Loucy (cell line): ENCODE measurements at regions not wholly inside any gene's neighbourhood (a gene's known extent, or its start where the extent isn't known, plus 50 kb on each side); places are given as distances from the start of the nearest gene placed in this dataset.

Experiments
- EZH2phosphoT487 ChIP-seq: fragments of 200-600 bp; IDR thresholded peaks from 2 replicates; pipeline ENCODE4 v1.6.1; 2018; ENCODE audit warnings: antibody characterized with exemption, mild to moderate bottlenecking, moderate library complexity, borderline replicate concordance
- TF ChIP-seq, protein P1 (sequence below): fragments of 200-600 bp; sonication (generic); conservative IDR thresholded peaks from 2 replicates; pipeline ENCODE4 v1.5.1; 2014; ENCODE audit warnings: mild to moderate bottlenecking, antibody characterized with exemption, low read length

DNA sequence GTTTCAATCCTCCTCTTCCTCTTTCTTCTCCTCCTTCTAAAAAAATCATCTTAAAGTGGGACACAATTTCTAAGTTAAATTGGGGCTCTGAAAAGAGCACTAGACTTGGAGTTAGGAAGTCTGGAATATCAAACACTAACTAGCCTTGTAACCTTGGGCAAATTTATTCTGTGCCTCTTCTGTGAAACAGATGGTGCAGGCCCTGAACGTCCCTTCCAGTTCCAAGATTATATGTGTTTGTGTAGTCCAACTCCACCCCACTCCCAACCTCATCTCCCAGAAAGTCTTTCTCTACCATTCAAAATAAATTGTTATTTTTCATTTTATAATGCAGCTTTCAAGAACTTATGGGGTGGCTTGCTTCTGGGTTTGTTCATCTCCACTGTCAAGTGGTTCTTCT lies 630.0 kb downstream of the LMO4 start:
- TF ChIP-seq, protein P1, sequence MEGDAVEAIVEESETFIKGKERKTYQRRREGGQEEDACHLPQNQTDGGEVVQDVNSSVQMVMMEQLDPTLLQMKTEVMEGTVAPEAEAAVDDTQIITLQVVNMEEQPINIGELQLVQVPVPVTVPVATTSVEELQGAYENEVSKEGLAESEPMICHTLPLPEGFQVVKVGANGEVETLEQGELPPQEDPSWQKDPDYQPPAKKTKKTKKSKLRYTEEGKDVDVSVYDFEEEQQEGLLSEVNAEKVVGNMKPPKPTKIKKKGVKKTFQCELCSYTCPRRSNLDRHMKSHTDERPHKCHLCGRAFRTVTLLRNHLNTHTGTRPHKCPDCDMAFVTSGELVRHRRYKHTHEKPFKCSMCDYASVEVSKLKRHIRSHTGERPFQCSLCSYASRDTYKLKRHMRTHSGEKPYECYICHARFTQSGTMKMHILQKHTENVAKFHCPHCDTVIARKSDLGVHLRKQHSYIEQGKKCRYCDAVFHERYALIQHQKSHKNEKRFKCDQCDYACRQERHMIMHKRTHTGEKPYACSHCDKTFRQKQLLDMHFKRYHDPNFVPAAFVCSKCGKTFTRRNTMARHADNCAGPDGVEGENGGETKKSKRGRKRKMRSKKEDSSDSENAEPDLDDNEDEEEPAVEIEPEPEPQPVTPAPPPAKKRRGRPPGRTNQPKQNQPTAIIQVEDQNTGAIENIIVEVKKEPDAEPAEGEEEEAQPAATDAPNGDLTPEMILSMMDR, result no peak
- no peak for TF ChIP-seq EZH2phosphoT487
